ENCODE measurements at regions not wholly inside any gene's neighbourhood (a gene's known extent, or its start where the extent isn't known, plus 50 kb on each side); places are given as distances from the start of the nearest gene placed in this dataset.
"Not testable (repeated sequence)": the region's sequence is repeated elsewhere in the genome, so short reads cannot be mapped to it uniquely, and the experiment has no call there.

DNA sequence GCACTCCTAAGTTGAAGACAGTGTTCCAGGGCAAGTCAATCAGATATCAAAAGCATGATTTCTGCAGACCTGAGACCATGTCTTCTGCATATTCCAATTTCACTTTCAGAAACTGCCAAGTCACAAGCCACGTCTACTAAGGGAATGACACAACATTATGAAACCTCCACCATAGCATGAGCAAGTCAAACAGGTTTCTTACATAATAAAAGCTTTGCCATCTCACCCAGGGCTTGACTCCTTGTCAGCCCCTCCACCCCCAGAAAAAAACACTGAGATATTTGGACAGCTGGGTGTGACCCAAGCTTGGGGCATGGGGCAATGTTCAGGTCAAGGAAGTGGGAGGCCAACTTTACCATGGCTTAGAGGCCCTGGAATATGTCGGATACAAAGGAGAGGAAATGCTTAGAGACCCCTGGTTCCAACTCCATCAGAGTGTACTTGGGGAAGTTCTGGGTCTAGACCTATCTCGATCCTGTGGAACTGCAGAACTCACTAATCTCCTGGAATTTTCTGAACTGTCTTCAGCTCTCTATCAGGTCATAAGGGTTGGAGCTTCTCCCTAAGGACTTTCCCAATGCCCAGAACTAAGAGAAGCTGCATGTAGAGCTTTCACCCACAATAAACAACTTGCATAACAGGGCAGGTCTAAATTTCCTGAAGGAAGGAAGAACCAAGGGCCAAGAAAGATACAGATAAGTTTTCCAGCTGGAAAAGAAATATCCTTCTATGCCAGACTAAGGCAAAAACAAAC lies 80.6 kb upstream of the NAMPT start:
- no peak overlapping the region for H3K4me2 ChIP-seq (ENCODE audit: low read length)
- ChIA-PET CTCF (interaction anchor here (0.8 kb wide), 1 partner anchor 80 kb away, joined by 3 read pairs; no protein-coding TSS in a partner anchor), POLR2A (no interaction called here), RAD21 (ENCODE audit: low non-redundant PET in 1 of 2, low total read pairs in 2 of 2, uncharacterized antibody in 2 of 2, unreplicated experiment in 2 of 2) (no interaction called here)
- DNase-seq (ENCODE audit: low read depth, low spot score) (no peak), ATAC-seq (no peak)
- peaks cover 0 to 4% of the 10 kb centered on the region in 2 experiments; a peak in 1 of 4 replicates for H3K4me1 ChIP-seq (ENCODE audit: control insufficient read depth in 1 of 2, insufficient read depth in 2 of 2, low read length in 2 of 2)
- no peaks in the 10 kb centered on the region for H3K9me2 ChIP-seq (ENCODE audit: insufficient read depth)
- intact Hi-C loops (cut with micrococcal nuclease) = loop anchor here (5.0 kb wide), 1 partner anchor 188 kb away; no protein-coding TSS in a partner anchor
- no peaks in the 10 kb centered on the region for H4K20me1 ChIP-seq (ENCODE audit: insufficient read depth)
- H3K27ac ChIP-seq (ENCODE audit: low read depth, low read length) = no peak overlapping the region
- no peaks in the 10 kb centered on the region for H3K9me3 ChIP-seq (ENCODE audit: control insufficient read depth in 1 of 2, insufficient read depth in 1 of 2, low read depth in 1 of 2, low read length in 2 of 2)
- H3K27me3 ChIP-seq (ENCODE audit: insufficient read depth, low read length) = no peaks in the 10 kb centered on the region
- H3K79me2 ChIP-seq (ENCODE audit: insufficient read depth, low read length) = no peaks in the 10 kb centered on the region
- H3K4me3 ChIP-seq (replicated peaks in 1 of 2; ENCODE audit: low read depth in 1 of 2, low read length in 2 of 2) = no peak overlapping the region
- BruUV-seq (replicated peaks) = no TSS peak
- TF ChIP-seq CEBPB (IDR thresholded peaks at IDR 0.05; ENCODE audit: low read depth) (0 out of 2 replicates have a peak, but pooled peaks have one; percentile 21), SP1 (IDR thresholded peaks at IDR 0.05; ENCODE audit: low read depth) (0 out of 2 replicates have a peak, but pooled peaks have one; percentile 9)
- TF ChIP-seq, protein P1, sequence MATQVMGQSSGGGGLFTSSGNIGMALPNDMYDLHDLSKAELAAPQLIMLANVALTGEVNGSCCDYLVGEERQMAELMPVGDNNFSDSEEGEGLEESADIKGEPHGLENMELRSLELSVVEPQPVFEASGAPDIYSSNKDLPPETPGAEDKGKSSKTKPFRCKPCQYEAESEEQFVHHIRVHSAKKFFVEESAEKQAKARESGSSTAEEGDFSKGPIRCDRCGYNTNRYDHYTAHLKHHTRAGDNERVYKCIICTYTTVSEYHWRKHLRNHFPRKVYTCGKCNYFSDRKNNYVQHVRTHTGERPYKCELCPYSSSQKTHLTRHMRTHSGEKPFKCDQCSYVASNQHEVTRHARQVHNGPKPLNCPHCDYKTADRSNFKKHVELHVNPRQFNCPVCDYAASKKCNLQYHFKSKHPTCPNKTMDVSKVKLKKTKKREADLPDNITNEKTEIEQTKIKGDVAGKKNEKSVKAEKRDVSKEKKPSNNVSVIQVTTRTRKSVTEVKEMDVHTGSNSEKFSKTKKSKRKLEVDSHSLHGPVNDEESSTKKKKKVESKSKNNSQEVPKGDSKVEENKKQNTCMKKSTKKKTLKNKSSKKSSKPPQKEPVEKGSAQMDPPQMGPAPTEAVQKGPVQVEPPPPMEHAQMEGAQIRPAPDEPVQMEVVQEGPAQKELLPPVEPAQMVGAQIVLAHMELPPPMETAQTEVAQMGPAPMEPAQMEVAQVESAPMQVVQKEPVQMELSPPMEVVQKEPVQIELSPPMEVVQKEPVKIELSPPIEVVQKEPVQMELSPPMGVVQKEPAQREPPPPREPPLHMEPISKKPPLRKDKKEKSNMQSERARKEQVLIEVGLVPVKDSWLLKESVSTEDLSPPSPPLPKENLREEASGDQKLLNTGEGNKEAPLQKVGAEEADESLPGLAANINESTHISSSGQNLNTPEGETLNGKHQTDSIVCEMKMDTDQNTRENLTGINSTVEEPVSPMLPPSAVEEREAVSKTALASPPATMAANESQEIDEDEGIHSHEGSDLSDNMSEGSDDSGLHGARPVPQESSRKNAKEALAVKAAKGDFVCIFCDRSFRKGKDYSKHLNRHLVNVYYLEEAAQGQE (IDR thresholded peaks at IDR 0.05; ENCODE audit: low read depth) = no peak
- H2AFZ ChIP-seq (ENCODE audit: low read depth, low read length, poor library complexity, severe bottlenecking) = no peak overlapping the region
- H3K9ac ChIP-seq (ENCODE audit: low read length) = no peak overlapping the region
- no peaks in the 10 kb centered on the region for H3K36me3 ChIP-seq (ENCODE audit: control insufficient read depth in 1 of 2, insufficient read depth in 2 of 2, low read length in 2 of 2)

DNA sequence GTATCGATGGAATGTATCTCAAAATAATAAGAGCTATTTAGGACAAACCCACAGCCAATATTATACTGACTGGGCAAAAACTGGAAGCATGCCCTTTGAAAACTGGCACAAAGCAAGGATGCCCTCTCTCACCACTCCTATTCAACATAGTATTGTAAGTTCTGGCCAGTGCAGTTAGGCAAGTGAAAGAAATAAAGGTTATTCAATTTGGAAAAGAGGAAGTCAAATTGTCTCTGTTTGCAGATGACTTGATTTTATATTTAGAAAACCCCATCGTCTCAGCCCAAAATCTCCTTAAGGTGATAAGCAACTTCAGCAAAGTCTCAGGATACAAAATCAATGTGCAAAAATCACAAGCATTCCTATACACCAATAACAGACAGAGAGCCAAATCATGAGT lies 77.7 kb upstream of the NAMPT start:
- POLR2A ChIA-PET = not testable (repeated sequence)

More for the DNA sequence above, 77.7 kb upstream of the NAMPT start:
- DNase-seq (ENCODE audit: low read depth, low spot score); ATAC-seq; H3K27me3 ChIP-seq (ENCODE audit: insufficient read depth, low read length); H3K27ac ChIP-seq (ENCODE audit: low read depth, low read length); H3K4me1 ChIP-seq (ENCODE audit: control insufficient read depth in 1 of 2, insufficient read depth in 2 of 2, low read length in 2 of 2); H3K4me2 ChIP-seq (ENCODE audit: low read length); H3K9me2 ChIP-seq (ENCODE audit: insufficient read depth); CTCF ChIA-PET; intact Hi-C loops (cut with micrococcal nuclease); H3K9ac ChIP-seq (ENCODE audit: low read length); H2AFZ ChIP-seq (ENCODE audit: low read depth, low read length, poor library complexity, severe bottlenecking); H3K9me3 ChIP-seq (ENCODE audit: control insufficient read depth in 1 of 2, insufficient read depth in 1 of 2, low read depth in 1 of 2, low read length in 2 of 2); H3K79me2 ChIP-seq (ENCODE audit: insufficient read depth, low read length); BruUV-seq (replicated peaks); H3K36me3 ChIP-seq (ENCODE audit: control insufficient read depth in 1 of 2, insufficient read depth in 2 of 2, low read length in 2 of 2); H4K20me1 ChIP-seq (ENCODE audit: insufficient read depth); H3K4me3 ChIP-seq (replicated peaks in 1 of 2; ENCODE audit: low read depth in 1 of 2, low read length in 2 of 2); RAD21 ChIA-PET (ENCODE audit: low non-redundant PET in 1 of 2, low total read pairs in 2 of 2, uncharacterized antibody in 2 of 2, unreplicated experiment in 2 of 2): not testable (repeated sequence)

Measured in HCT116 (cell line).